ENCODE measurements at regions not wholly inside any gene's neighbourhood (a gene's known extent, or its start where the extent isn't known, plus 50 kb on each side); places are given as distances from the start of the nearest gene placed in this dataset.

GRCh38 chr14:61627612-61628011 is 67.7 kb upstream of the HIF1A start:
- DNase-seq: no peak

GRCh38 chr14:61628016-61628725 is 67.1 kb upstream of the HIF1A start:
- no peak for DNase-seq

- no peak for DNase-seq
Observed at GRCh38 chr14:61630399-61631044, 64.8 kb upstream of the HIF1A start.

GRCh38 chr14:61631045-61631687 is 64.1 kb upstream of the HIF1A start:
- DNase-seq: no peak

DNA sequence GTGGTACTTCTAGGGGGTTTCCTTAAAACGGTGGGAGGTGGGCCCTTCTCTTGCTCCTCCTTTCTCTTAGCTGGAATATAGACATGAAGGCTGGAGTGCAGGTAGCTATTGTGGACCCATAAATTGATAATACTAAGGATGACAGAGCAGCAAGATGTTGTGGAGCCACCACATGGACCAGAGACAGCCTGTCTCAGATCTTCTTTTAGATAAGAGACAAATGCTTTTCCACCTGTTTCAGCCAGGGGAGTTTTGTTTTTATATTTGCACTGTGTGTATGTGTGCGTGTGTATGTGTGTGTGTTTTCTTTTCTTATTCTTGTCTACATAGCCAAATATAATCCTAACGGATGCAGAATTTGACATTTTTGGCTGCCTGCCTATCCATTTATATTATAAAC is 62.9 kb upstream of the HIF1A start:
- DNase-seq: no peak

GRCh38 chr14:61632807-61633206 is 62.5 kb upstream of the HIF1A start:
- DNase-seq: no peak

GRCh38 chr14:61636291-61636690 is 59.0 kb upstream of the HIF1A start:
- DNase-seq: no peak

- DNase-seq: no peak
Observed at GRCh38 chr14:61636779-61637178, 58.5 kb upstream of the HIF1A start.

GRCh38 chr14:61638595-61639387 is 56.5 kb upstream of the HIF1A start:
- no peak for DNase-seq

DNA sequence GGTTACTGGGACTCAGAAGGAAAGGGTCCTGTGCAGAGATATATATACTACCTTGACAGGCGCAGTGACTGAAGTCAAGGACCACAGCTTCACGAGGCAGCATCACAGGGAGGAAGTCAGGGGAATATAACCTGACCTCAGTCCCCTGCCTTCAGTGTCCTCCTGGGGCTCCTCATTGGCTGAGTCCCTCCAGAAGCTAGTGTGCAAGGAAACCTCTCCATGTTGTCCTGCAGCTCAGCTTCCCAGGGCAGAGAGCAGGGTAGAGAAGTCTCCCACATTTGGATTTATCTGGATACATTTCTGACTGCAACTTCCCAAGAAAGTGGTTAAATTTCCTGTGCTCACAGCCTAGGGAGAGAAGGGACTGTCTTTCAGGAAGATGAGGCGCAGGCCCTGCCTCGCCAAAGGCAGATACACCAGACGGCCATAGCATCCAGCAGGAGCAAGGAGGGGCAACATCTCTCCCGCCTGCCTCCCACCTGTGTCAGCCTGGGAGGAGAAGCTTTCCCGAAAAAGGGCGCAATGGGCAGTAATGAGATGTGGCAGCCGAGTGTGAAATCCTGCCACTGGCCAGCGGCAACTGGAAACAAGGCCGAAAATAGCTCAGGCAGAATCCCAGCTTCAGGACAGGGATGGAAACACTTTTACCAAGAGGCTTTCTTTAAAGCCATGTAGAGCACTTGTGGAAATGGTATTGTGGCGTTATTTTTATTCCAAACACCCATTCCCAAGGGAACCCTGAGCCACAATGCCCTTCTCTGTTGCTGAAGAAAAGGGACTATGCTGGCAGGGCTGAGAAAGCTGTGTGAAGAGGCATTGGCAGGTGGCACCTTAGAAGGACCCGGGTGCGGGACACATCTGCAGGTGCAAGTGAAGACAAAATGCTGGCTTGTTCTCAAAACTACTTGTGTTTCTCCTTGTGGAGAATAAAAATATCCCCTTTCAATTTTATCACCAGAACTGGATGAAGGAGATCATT is 54.9 kb upstream of the HIF1A start:
- no peak for DNase-seq

- no peak for DNase-seq
Observed at GRCh38 chr14:61641914-61642613, 53.2 kb upstream of the HIF1A start.

GRCh38 chr14:61642614-61642982 is 52.7 kb upstream of the HIF1A start:
- DNase-seq: no peak

DNA sequence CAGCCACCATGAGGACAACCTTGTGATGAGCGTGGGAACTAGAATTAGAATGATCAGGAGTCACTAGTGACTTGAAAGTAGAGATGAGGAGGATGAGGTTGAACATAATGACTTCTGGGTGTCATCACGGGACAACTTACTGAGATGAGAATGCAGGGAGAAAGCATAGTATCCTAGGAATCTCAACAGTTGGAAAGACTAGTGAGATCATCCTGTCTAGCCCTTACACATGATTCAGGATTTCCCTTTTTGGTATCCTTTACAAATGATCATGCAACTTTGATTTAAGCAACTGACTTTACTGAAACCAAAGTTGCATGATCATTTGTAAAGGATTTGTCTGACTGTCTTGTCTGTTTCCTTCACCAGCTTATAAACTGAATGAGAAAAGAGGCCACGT is 51.8 kb upstream of the HIF1A start:
- DNase-seq: no peak

- DNase-seq: no peak
Observed at GRCh38 chr14:61644175-61644574, 51.1 kb upstream of the HIF1A start.

- peak; percentile 36 for DNase-seq
Observed at GRCh38 chr14:61644834-61645233, 50.5 kb upstream of the HIF1A start.

GRCh38 chr14:61645247-61645646 is 50.1 kb upstream of the HIF1A start:
- DNase-seq: no peak

All from SHP77 treated with DMSO at 0.1 percent for 48 hours (cell line).